Neuronal stem cell (in vitro differentiated cells): ENCODE measurements at regions not wholly inside any gene's neighbourhood (a gene's known extent, or its start where the extent isn't known, plus 50 kb on each side); places are given as distances from the start of the nearest gene placed in this dataset.
A peak's percentile ranks its signal among the peaks of the same experiment; 100 is the strongest.

Experiments used
- DNase-seq: peaks from one replicate; pipeline ENCODE4 v3.0.0-alpha.2; 2013; ENCODE audit warnings: low spot score
- H2AFZ ChIP-seq: one replicate; pipeline ENCODE4 v1.6.1; 2013; ENCODE audit warnings: mild to moderate bottlenecking, low read length, inconsistent platforms
- H2AK5ac ChIP-seq: 2 replicates; pipeline ENCODE4 v1.6.1; 2013; ENCODE audit warnings: low read depth, mild to moderate bottlenecking, inconsistent platforms, low read length, moderate library complexity, mixed read lengths
- H2BK120ac ChIP-seq: 2 replicates; pipeline ENCODE4 v1.6.1; 2013; ENCODE audit warnings: low read depth, mild to moderate bottlenecking, inconsistent platforms, low read length, moderate library complexity, mixed read lengths
- H2BK12ac ChIP-seq: one replicate; pipeline ENCODE4 v1.6.1; 2013; ENCODE audit warnings: low read length, inconsistent platforms
- H2BK15ac ChIP-seq: 2 replicates; pipeline ENCODE4 v1.6.1; 2013; ENCODE audit warnings: mild to moderate bottlenecking, low read length, inconsistent platforms, mixed read lengths
- H2BK5ac ChIP-seq: one replicate; pipeline ENCODE4 v1.6.1; 2013; ENCODE audit warnings: inconsistent platforms, mild to moderate bottlenecking, low read length, moderate library complexity
- H3K14ac ChIP-seq: one replicate; pipeline ENCODE4 v1.6.1; 2013; ENCODE audit warnings: low read length, inconsistent platforms
- H3K18ac ChIP-seq: 2 replicates; pipeline ENCODE4 v1.6.1; 2013; ENCODE audit warnings: low read length, inconsistent platforms
- H3K23ac ChIP-seq: 2 replicates; pipeline ENCODE4 v1.6.1; 2013; ENCODE audit warnings: low read depth, mild to moderate bottlenecking, mixed read lengths, low read length, inconsistent platforms; ENCODE audit not compliant: poor library complexity
- H3K27ac ChIP-seq: replicated peaks from 3 replicates; pipeline ENCODE4 v1.5.1; 2013; ENCODE audit warnings: low read length, inconsistent platforms
- H3K27me3 ChIP-seq, 3 experiments: 2 replicates each; pipeline ENCODE4 v1.6.1; 2013; ENCODE audit warnings: low read length in 3 of 3, mild to moderate bottlenecking in 2 of 3, inconsistent platforms in 1 of 3, low read depth in 1 of 3, mixed read lengths in 1 of 3, moderate library complexity in 1 of 3; ENCODE audit not compliant: control insufficient read depth in 3 of 3, insufficient read depth in 3 of 3
- H3K36me3 ChIP-seq, 2 donors: replicated peaks in 1 of 2; 2 replicates each; pipeline ENCODE4 v1.6.1; 2013; ENCODE audit warnings: low read length in 2 of 2; ENCODE audit not compliant: control insufficient read depth in 2 of 2, insufficient read depth in 2 of 2
- H3K4ac ChIP-seq: 2 replicates; pipeline ENCODE4 v1.6.1; 2013; ENCODE audit warnings: inconsistent platforms, mild to moderate bottlenecking, low read length, moderate library complexity
- H3K4me1 ChIP-seq, 2 donors: 1 replicate in 1 of 2; 2 replicates in 1 of 2; pipeline ENCODE4 v1.6.1; 2013; ENCODE audit warnings: low read length in 2 of 2, low read depth in 1 of 2; ENCODE audit not compliant: control insufficient read depth in 2 of 2, insufficient read depth in 1 of 2
- H3K4me2 ChIP-seq: one replicate; pipeline ENCODE4 v1.6.1; 2013; ENCODE audit warnings: mild to moderate bottlenecking, low read length, inconsistent platforms; ENCODE audit not compliant: insufficient read depth, poor library complexity, severe bottlenecking
- H3K4me3 ChIP-seq, 2 donors: 2 replicates each; pipeline ENCODE4 v1.5.1; 2013; ENCODE audit warnings: low read length in 2 of 2, mild to moderate bottlenecking in 2 of 2, inconsistent platforms in 1 of 2, moderate library complexity in 1 of 2
- H3K79me1 ChIP-seq: one replicate; pipeline ENCODE4 v1.6.1; 2013; ENCODE audit warnings: low read depth, mild to moderate bottlenecking, inconsistent platforms, low read length, moderate library complexity
- H3K9ac ChIP-seq: one replicate; pipeline ENCODE4 v1.6.1; 2013; ENCODE audit warnings: mild to moderate bottlenecking, low read depth, low read length, inconsistent platforms; ENCODE audit not compliant: poor library complexity
- H3K9me3 ChIP-seq, 2 donors: replicated peaks in 1 of 2; 2 replicates each; pipeline versions ENCODE3 to v1.6.1; 2013; ENCODE audit warnings: low read length in 2 of 2, mild to moderate bottlenecking in 2 of 2, inconsistent platforms in 1 of 2, low read depth in 1 of 2, mixed read lengths in 1 of 2, moderate library complexity in 1 of 2; ENCODE audit not compliant: control insufficient read depth in 2 of 2, insufficient read depth in 1 of 2
- H4K8ac ChIP-seq: one replicate; pipeline ENCODE4 v1.6.1; 2013; ENCODE audit warnings: low read depth, mild to moderate bottlenecking, inconsistent platforms, low read length, moderate library complexity
- H4K91ac ChIP-seq: one replicate; pipeline ENCODE4 v1.6.1; 2013; ENCODE audit warnings: low read length, low read depth, mild to moderate bottlenecking, inconsistent platforms; ENCODE audit not compliant: poor library complexity
- WGBS, 2 donors: extraction: QIAGEN DNeasy Blood & Tissue Kit; methylation state at CpG; one replicate each; pipeline ENCODE4 v1.1.7; 2013; ENCODE audit warnings: missing lambda C conversion rate in 2 of 2, mixed read lengths in 1 of 2; ENCODE audit not compliant: insufficient read length in 2 of 2, insufficient replicate concordance in 1 of 2; ENCODE audit errors: extremely low coverage in 2 of 2; 5-methylcytosine and 5-hydroxymethylcytosine counted together

GRCh38 chr3:34066328-34066727 is 267.9 kb downstream of the PDCD6IP start:
- H4K8ac ChIP-seq = no peak overlapping the region
- no peak overlapping the region for H3K27ac ChIP-seq
- no peak overlapping the region for H3K4me3 ChIP-seq
- no peak overlapping the region for H2BK12ac ChIP-seq
- H3K23ac ChIP-seq = no peak overlapping the region
- no peak overlapping the region for H3K4me2 ChIP-seq
- no peak overlapping the region for H2AK5ac ChIP-seq
- no peak overlapping the region for H3K14ac ChIP-seq
- WGBS, 2 donors = no CpG with 5 or more reads among the region's 2 CpGs
- no peaks in the 10 kb centered on the region for H3K36me3 ChIP-seq
- H3K9ac ChIP-seq = no peak overlapping the region
- no peak overlapping the region for H2BK120ac ChIP-seq
- H3K18ac ChIP-seq = no peak overlapping the region
- no peak for DNase-seq
- H4K91ac ChIP-seq = no peak overlapping the region
- H3K9me3 ChIP-seq = no peaks in the 10 kb centered on the region
- no peak overlapping the region for H3K4ac ChIP-seq
- H2AFZ ChIP-seq = peak overlapping the region; percentile 57
- H3K79me1 ChIP-seq = no peaks in the 10 kb centered on the region
- no peak overlapping the region for H2BK5ac ChIP-seq
- H3K4me1 ChIP-seq = peaks cover 15 to 24% of the 10 kb centered on the region in 2 donors
- H3K27me3 ChIP-seq = no peaks in the 10 kb centered on the region
- no peak overlapping the region for H2BK15ac ChIP-seq

DNA sequence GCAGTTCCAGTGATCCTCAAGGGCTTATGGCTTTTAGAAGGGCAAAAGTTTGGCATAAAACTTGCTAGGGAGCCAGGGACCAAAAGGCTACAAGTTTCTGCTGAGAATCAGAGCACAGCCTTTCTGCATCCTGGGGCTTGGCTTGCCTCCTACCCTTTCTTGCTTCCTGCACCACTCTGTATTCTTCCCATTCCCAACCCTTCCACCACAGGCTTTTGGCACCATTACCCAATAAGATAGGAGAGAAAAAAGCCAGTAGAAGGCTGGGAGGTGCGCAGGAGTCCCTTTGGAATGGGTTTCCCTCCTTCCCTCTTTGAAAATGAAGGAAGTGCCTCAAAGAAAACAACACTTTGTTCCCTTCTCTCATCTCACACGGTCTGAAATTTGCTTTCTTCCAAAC is 268.6 kb downstream of the PDCD6IP start:
- H3K27me3 ChIP-seq = no peaks in the 10 kb centered on the region
- no peak overlapping the region for H2AK5ac ChIP-seq
- no peaks in the 10 kb centered on the region for H3K9me3 ChIP-seq
- no peak overlapping the region for H3K4me3 ChIP-seq
- H3K9ac ChIP-seq = no peak overlapping the region
- no peak overlapping the region for H3K4me2 ChIP-seq
- no peak overlapping the region for H3K18ac ChIP-seq
- peak overlapping the region; percentile 19 for H3K27ac ChIP-seq
- no peak overlapping the region for H3K23ac ChIP-seq
- no peaks in the 10 kb centered on the region for H3K36me3 ChIP-seq
- no peak overlapping the region for H3K14ac ChIP-seq
- H2BK15ac ChIP-seq = no peak overlapping the region
- no peak overlapping the region for H2BK120ac ChIP-seq
- no peak overlapping the region for H2BK12ac ChIP-seq
- H2AFZ ChIP-seq = peak overlapping the region; percentile 57
- no peak for DNase-seq
- H4K8ac ChIP-seq = no peak overlapping the region
- no peak overlapping the region for H3K4ac ChIP-seq
- H2BK5ac ChIP-seq = no peak overlapping the region
- no peaks in the 10 kb centered on the region for H3K79me1 ChIP-seq
- peaks cover 15 to 27% of the 10 kb centered on the region in 2 donors for H3K4me1 ChIP-seq
- no peak overlapping the region for H4K91ac ChIP-seq
- no CpG with 5 or more reads among the region's 2 CpGs for WGBS, 2 donors

GRCh38 chr3:34067536-34068051 is 269.2 kb downstream of the PDCD6IP start:
- H3K23ac ChIP-seq = no peak overlapping the region
- no peaks in the 10 kb centered on the region for H3K36me3 ChIP-seq
- H3K9me3 ChIP-seq = no peaks in the 10 kb centered on the region
- peaks cover 15 to 27% of the 10 kb centered on the region in 2 donors for H3K4me1 ChIP-seq
- H2BK15ac ChIP-seq = no peak overlapping the region
- H3K9ac ChIP-seq = no peak overlapping the region
- H2BK5ac ChIP-seq = no peak overlapping the region
- no peak overlapping the region for H4K91ac ChIP-seq
- no peak overlapping the region for H2BK120ac ChIP-seq
- no peak overlapping the region for H3K14ac ChIP-seq
- no peak overlapping the region for H3K18ac ChIP-seq
- H3K79me1 ChIP-seq = no peaks in the 10 kb centered on the region
- DNase-seq = no peak
- no peak overlapping the region for H2AK5ac ChIP-seq
- no peak overlapping the region for H4K8ac ChIP-seq
- no peaks in the 10 kb centered on the region for H3K27me3 ChIP-seq
- no peak overlapping the region for H3K4ac ChIP-seq
- H3K27ac ChIP-seq = peak overlapping the region; percentile 32
- no peak overlapping the region for H3K4me3 ChIP-seq
- WGBS, 2 donors = no CpG with 5 or more reads among the region's 5 CpGs
- peak overlapping the region; percentile 57 for H2AFZ ChIP-seq
- no peak overlapping the region for H2BK12ac ChIP-seq
- H3K4me2 ChIP-seq = no peak overlapping the region

GRCh38 chr3:34068505-34068904 is 270.1 kb downstream of the PDCD6IP start:
- Histone ChIP-seq H4K91ac (no peak overlapping the region), H3K23ac (no peak overlapping the region), H3K27ac (peak overlapping the region; percentile 29), H3K4me2 (no peak overlapping the region), H3K4me1 (peaks cover 21 to 27% of the 10 kb centered on the region in 2 donors), H3K9ac (no peak overlapping the region), H2BK12ac (no peak overlapping the region), H4K8ac (no peak overlapping the region), H2AFZ (peak overlapping the region; percentile 6), H3K14ac (no peak overlapping the region), H3K36me3 (no peaks in the 10 kb centered on the region), H2BK120ac (no peak overlapping the region), H3K27me3 (no peaks in the 10 kb centered on the region), H3K4ac (no peak overlapping the region), H3K79me1 (no peaks in the 10 kb centered on the region), H2BK15ac (no peak overlapping the region), H3K9me3 (no peaks in the 10 kb centered on the region), H3K18ac (no peak overlapping the region), H2AK5ac (peak overlapping the region; percentile 35), H2BK5ac (no peak overlapping the region), H3K4me3 (no peak overlapping the region)
- WGBS, 2 donors = no CpG with 5 or more reads among the region's 7 CpGs
- DNase-seq = no peak
